GM12892 (cell line): ENCODE measurements at regions not wholly inside any gene's neighbourhood (a gene's known extent, or its start where the extent isn't known, plus 50 kb on each side); places are given as distances from the start of the nearest gene placed in this dataset.
"Not testable (repeated sequence)": the region's sequence is repeated elsewhere in the genome, so short reads cannot be mapped to it uniquely, and the experiment has no call there.

Source experiments
- DNase-seq: peaks from one replicate; pipeline ENCODE4 v3.0.0; 2011; ENCODE audit not compliant: insufficient read length
- FAIRE-seq: peaks from 2 replicates; lab custom pipeline; 2011; peaks lifted over from hg19 to GRCh38; lab: Jason Lieb, UNC
- POLR2A ChIP-seq: IDR thresholded peaks from 2 replicates; pipeline ENCODE4 v1.6.1; 2011; ENCODE audit warnings: low read depth, low read length, control low read depth
- POLR2AphosphoS5 ChIP-seq: IDR thresholded peaks from 2 replicates; pipeline ENCODE4 v1.6.1; 2011; ENCODE audit warnings: low read depth, low read length, control low read depth
- TAF1 ChIP-seq: IDR thresholded peaks from 2 replicates; pipeline ENCODE4 v1.6.1; 2011; ENCODE audit warnings: low read depth, mild to moderate bottlenecking, control low read depth, low read length, borderline replicate concordance

DNA sequence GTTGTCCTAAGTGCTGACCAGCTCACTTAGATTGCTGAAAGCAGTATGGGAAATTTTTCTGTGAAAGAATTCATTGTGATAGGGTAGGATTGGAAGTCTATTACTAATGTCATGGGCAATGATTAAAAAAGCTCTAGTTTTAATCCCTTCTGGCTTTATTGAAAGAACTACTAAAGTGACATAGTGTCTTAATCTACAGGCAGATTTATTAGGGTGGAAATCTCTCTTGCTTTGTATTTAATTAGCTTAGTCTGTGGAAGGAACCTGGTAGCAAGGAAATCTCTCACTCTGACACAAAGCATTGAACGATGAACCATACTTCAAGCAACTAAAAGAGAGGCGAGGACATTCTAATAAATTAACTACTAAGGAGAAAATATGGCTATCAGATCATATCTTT, 1029.2 kb upstream of the PCDH20 start:
- TF ChIP-seq POLR2AphosphoS5 (no peak), TAF1 (no peak), POLR2A (no peak)
- FAIRE-seq (no peak), DNase-seq (no peak)

DNA sequence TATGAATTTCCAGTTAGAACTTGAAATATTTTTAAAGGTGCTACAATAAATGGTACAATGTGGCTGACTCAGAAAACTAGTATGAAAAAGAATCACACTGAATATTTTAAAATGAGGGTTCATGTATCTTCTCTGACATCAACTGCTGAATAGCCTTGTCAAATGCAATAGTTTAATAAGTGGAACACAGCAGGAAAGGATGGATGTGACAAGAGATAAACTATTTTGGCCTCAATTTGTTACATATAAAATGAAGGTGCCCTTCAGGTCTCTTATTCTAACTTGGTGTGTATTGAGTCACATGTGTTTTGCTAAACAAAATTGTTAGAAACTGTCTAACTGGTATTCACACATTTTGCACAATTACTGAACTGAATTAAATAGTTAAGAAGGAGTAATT, 1018.4 kb upstream of the PCDH20 start:
- TF ChIP-seq TAF1 (no peak), POLR2A (no peak), POLR2AphosphoS5 (no peak)
- DNase-seq (no peak), FAIRE-seq (no peak)

DNA sequence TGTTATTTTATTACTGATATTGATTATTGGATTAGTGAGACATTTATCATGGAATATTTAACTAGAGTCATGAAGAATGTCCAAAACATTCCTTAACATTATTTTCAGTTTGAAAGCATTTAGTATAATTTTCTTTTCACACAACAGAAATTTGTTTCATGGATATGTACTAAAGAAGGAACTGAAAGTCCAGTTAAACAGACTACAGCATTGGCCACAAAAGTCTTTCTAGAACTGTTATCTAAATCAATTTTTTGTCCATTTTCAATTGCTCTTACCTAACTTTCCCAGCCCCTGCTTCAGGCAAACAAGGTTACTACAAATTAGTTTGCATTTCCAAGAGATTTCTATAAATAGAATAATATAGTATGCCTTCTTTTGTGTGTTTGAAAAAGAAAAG, 1018.0 kb upstream of the PCDH20 start:
- FAIRE-seq, result no peak
- no peak for TF ChIP-seq POLR2AphosphoS5
- no peak for DNase-seq

DNA sequence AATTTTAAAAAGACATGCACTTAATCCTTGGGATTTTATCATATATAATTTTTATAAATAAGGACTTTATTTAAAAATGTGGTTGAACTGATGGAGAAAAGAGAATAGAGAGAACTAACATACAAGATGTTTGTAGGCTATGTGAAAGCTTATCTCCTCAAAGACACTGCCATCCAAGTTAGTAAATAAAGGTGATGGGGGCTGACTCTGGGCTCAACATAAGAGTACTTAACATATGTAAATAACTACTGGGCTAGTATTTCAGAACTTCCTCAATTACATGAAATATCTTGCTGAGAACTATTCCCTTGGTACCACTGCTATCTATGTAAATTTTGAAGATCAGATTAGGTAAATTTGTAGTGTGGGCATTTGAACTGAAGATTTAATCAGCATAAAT, 1017.3 kb upstream of the PCDH20 start:
- no peak for DNase-seq
- TF ChIP-seq POLR2A, result no peak
- no peak for TF ChIP-seq TAF1
- TF ChIP-seq POLR2AphosphoS5, result no peak
- no peak for FAIRE-seq

DNA sequence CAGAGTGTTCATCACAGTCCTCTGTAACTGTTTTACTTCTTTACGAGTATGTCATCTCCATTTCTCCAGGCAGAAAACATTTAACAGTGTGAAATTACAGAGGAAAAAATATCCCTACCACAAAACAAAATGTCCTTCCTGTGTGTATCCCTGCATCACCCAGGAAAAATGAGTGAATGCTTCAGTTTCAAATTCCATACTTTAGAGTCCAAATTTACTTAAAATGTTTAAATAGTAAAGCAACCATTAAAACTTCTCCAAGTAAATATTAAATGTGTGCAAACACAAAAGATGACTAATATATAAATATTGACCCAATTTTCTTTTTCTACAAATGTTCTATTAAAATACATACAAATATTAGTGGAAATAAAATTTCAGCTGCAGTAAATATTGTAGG, 1016.6 kb upstream of the PCDH20 start:
- TF ChIP-seq POLR2AphosphoS5 (no peak), TAF1 (no peak), POLR2A (no peak)
- FAIRE-seq (no peak), DNase-seq (no peak)

DNA sequence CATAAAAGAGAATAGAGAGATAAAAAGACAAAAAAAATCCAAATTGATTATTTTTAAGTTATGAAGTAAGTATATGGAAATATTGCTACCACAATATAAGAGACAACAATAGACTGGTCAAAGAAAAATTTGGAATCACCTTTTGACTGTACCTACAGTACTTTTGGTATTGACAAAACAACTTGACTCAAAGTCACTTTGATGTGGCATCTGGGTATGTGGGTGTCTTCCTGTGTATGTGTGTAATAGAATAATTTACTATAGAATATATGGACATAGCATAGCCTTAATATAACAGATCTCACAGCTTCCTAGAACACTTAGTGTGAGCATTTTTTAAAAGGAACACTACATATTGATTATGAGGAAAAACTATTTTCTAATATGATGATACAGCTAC, 1016.2 kb upstream of the PCDH20 start:
- no peak for FAIRE-seq
- TF ChIP-seq POLR2A (no peak), POLR2AphosphoS5 (no peak), TAF1 (no peak)

DNA sequence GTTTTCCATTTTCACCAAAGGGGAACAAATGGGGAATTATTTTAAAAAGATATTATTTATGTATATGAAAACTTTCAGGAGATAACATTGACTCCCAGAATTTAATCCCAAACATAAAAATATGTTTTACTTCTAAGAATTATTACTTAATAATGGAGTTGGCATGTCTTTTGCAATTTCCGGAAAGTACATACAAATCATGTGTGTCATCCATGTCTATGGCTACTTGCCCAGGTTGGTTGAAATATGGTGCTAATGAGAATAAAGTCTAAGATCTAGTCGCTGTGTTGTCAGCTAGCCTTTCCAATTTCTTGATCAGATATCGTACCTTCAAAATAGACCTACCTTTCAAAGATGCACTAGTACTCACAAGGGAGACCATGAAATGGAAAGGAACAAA, 1003.2 kb upstream of the PCDH20 start:
- no peak for TF ChIP-seq POLR2A
- TF ChIP-seq TAF1, result no peak
- TF ChIP-seq POLR2AphosphoS5, result no peak
- no peak for DNase-seq
- FAIRE-seq, result no peak

More for the DNA sequence above, 1016.2 kb upstream of the PCDH20 start:
- DNase-seq, result no peak

DNA sequence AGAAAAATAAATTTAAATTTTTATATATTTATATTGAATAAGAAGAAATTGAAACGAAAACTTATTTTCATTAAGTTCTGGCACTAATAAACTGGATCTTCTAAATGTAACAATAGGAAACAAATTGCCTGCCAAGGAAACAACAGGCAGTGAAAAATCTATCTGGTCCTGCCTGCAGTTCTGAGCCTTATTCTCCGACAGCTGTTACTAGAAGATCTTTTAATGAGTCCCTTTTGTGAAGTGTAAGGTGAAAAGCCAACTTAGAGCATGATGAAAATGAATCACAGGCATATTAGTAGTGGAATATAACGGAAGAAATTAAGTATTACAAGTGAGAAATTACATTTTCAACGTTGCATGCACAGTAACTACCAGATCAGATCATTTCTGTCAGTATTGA, 1002.7 kb upstream of the PCDH20 start:
- no peak for TF ChIP-seq POLR2A
- no peak for TF ChIP-seq POLR2AphosphoS5
- no peak for TF ChIP-seq TAF1
- DNase-seq, result no peak
- FAIRE-seq, result no peak

DNA sequence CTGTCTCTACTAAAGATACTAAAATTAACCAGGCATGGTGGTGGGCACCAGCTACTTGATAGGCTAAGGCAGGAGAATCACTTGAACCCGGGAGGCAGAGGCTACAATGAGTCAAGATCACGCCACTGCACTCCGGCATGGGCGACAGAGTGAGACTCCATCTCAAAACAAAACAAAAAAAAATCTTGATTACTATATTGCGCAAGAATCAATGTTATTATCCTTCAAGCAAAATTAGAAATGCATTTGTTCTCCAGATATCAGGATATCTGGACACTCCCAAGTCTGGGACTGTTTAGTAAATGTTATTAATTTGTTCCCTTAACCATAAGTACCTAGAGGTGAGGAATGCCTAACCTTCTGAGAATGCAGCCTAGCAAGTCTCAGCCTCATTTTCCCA, 992.2 kb upstream of the PCDH20 start:
- DNase-seq (no peak), FAIRE-seq (no peak)
- TF ChIP-seq POLR2AphosphoS5 (no peak), POLR2A (no peak), TAF1 (no peak)

DNA sequence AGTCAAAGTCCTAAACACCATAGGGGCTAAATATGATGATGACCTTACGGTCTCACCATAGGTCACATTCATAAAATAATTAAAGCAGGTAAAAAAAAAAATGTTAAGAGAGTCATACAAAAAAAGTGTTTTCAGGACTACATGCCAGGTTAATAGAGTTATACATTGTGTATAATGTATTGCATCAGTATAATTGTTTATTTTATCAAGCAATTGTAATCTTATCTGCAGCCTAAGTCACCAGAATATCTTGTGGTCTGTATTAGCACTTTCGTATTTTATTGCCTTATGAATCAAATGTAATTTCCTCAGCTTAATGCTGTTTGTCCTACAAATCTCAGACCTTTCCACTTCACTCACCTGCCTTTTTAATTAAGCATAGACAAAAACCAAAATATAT, 972.9 kb upstream of the PCDH20 start:
- TF ChIP-seq POLR2AphosphoS5 (no peak), POLR2A (no peak), TAF1 (no peak)
- DNase-seq, result no peak
- no peak for FAIRE-seq

DNA sequence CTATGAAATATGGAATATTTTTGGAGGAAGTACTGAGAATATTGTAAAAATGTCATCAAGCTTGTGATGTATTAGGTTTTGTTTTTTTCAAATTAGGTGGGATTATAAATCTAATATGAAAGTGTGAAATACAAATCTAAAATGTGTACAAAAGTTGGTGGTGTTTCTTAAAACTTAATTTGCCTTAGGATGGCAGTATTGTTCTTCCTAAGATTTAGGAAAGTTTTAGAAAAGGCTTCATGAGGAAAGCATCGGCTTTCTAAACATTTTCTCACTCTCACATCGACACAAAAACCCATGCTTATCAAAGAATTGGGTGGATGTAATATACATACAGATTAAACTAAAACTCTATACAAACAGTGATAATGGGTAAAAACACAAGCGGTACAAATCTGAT, 972.0 kb upstream of the PCDH20 start:
- no peak for TF ChIP-seq POLR2AphosphoS5
- no peak for TF ChIP-seq POLR2A
- no peak for TF ChIP-seq TAF1
- FAIRE-seq, result no peak
- DNase-seq, result no peak

DNA sequence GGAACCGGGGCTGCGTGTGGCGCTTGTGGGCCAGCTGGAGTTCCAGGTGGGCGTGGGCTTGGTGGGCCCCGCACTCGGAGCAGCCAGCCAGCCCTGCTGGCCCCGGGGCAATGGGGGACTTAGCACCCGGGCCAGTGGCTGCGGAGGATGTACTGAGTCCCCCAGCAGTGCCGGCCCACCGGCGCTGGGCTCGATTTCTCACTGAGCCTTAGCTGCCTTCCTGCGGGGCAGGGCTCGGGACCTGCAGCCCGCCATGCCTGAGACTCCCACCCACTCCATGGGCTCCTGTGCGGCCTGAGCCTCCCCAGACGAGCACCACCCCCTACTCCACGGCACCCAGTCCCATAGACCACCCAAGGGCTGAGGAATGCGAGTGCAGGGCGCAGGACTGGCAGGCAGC, 963.6 kb upstream of the PCDH20 start:
- FAIRE-seq, DNase-seq: not testable (repeated sequence)

DNA sequence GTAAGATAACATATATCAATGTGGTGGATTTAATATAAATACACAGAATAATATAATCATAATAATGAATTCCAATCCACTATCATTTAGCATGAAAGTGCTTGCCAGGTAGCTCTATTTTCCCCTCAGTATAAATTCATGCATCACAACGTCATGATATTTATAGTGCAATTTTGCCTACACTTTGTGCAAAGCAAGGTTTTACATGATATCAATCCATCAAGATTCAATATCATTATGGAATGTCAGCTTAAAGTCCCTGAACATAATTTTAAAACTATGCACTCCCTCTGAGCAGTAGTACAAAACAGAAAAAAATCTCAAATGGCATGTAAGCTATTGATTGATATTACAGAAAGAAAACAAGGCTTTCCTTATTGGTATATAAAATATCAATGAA, 962.2 kb upstream of the PCDH20 start:
- TF ChIP-seq POLR2A (no peak), POLR2AphosphoS5 (no peak), TAF1 (no peak)
- no peak for DNase-seq
- FAIRE-seq, result no peak
